Caco-2 (cell line): ENCODE measurements at regions not wholly inside any gene's neighbourhood (a gene's known extent, or its start where the extent isn't known, plus 50 kb on each side); places are given as distances from the start of the nearest gene placed in this dataset.

ENCODE experiments used
- BruUV-seq: library from RNA; stranded (reverse); fragments of 400-500 nt; replicated peaks from 2 replicates; lab custom pipeline; 2021; lab: Mats Ljungman, UMichigan
- CTCF ChIA-PET: fragments of 300-600 bp; sonication (Branson Sonifier 250); formaldehyde crosslinking; loops from one replicate; lab custom pipeline; 2022; ENCODE audit warnings: antibody characterized with exemption; lab: Charles Lee
- POLR2A ChIA-PET: fragments of 300-600 bp; sonication (Branson Sonifier 250); formaldehyde crosslinking; loops from one replicate; lab custom pipeline; 2022; ENCODE audit warnings: antibody characterized with exemption; lab: Charles Lee
- DNase-seq, 2 experiments: peaks; one replicate each; pipeline versions ENCODE4 v3.0.0 to v3.0.0-alpha.2; 2020 to 2022
- H3K27me3 ChIP-seq: replicated peaks from 2 replicates; pipeline ENCODE4 v1.6.0; 2011; ENCODE audit warnings: low read length; ENCODE audit not compliant: control insufficient read depth, insufficient read depth
- H3K36me3 ChIP-seq: 2 replicates; pipeline ENCODE4 v1.5.1; 2011; ENCODE audit warnings: low read length; ENCODE audit not compliant: control insufficient read depth, insufficient read depth
- H3K4me1 ChIP-seq: fragments of 250-450 bp; sonication (Bioruptor Pico); 2 replicates; pipeline ENCODE4 v1.5.1; 2020; ENCODE audit warnings: mild to moderate bottlenecking
- H3K4me3 ChIP-seq: 2 replicates; pipeline ENCODE4 v1.5.1; 2011; ENCODE audit warnings: low read depth, mild to moderate bottlenecking, control low read depth, low read length
- H3K9me3 ChIP-seq: fragments of 250-450 bp; sonication (Bioruptor Pico); 2 replicates; pipeline ENCODE4 v1.5.1; 2020; ENCODE audit warnings: mild to moderate bottlenecking, moderate library complexity
- H3K27ac Mint-ChIP-seq: one replicate; pipeline ENCODE4 v1.8.0; 2022; ENCODE audit warnings: mixed read lengths; ENCODE audit not compliant: unreplicated experiment
- H3K27me3 Mint-ChIP-seq: one replicate; pipeline ENCODE4 v1.8.0; 2022; ENCODE audit warnings: mixed read lengths; ENCODE audit not compliant: insufficient read depth, unreplicated experiment
- H3K36me3 Mint-ChIP-seq: one replicate; pipeline ENCODE4 v1.8.0; 2022; ENCODE audit warnings: mild to moderate bottlenecking, mixed read lengths; ENCODE audit not compliant: insufficient read depth, unreplicated experiment
- H3K4me1 Mint-ChIP-seq: one replicate; pipeline ENCODE4 v1.8.0; 2022; ENCODE audit warnings: low read depth, mixed read lengths; ENCODE audit not compliant: unreplicated experiment
- H3K4me3 Mint-ChIP-seq: one replicate; pipeline ENCODE4 v1.8.0; 2022; ENCODE audit warnings: mild to moderate bottlenecking, moderate library complexity, mixed read lengths; ENCODE audit not compliant: unreplicated experiment
- H3K9me3 Mint-ChIP-seq: one replicate; pipeline ENCODE4 v1.8.0; 2022; ENCODE audit warnings: mixed read lengths; ENCODE audit not compliant: unreplicated experiment
- CTCF ChIP-seq, 2 experiments: fragments of 200-600 bp in 1 of 2; IDR thresholded peaks; 1 replicate in 1 of 2; 2 replicates in 1 of 2; pipeline versions ENCODE4 v1.5.1 to v1.8.0; 2011 to 2022; ENCODE audit warnings: antibody characterized with exemption in 1 of 2, control low read depth in 1 of 2, inconsistent platforms in 1 of 2, low read depth in 1 of 2, low read length in 1 of 2, mild to moderate bottlenecking in 1 of 2, moderate library complexity in 1 of 2; ENCODE audit not compliant: insufficient read depth in 1 of 2, severe bottlenecking in 1 of 2, unreplicated experiment in 1 of 2
- intact Hi-C: fragments of 100-400 bp; cut with micrococcal nuclease; formaldehyde crosslinking; loops from one replicate; pipeline ENCODE4 v1.10.0; 2022; ENCODE audit not compliant: unreplicated experiment

GRCh38 chr5:85288914-85289313 is 904.2 kb upstream of the EDIL3 start:
- Mint-ChIP-seq H3K27me3 (peaks cover 3% of the 10 kb centered on the region), H3K4me1 (no peaks in the 10 kb centered on the region), H3K9me3 (no peaks in the 10 kb centered on the region), H3K36me3 (no peaks in the 10 kb centered on the region), H3K27ac (no peak overlapping the region), H3K4me3 (no peak overlapping the region)
- no peaks in the 10 kb centered on the region for H3K9me3 ChIP-seq
- H3K27me3 ChIP-seq = no peaks in the 10 kb centered on the region
- no peak for TF ChIP-seq CTCF (IDR thresholded peaks at IDR 0.05; ENCODE audit: insufficient read depth in 1 of 2, low read depth in 1 of 2, low read length in 1 of 2, severe bottlenecking in 1 of 2, unreplicated experiment in 1 of 2)
- no peak overlapping the region for H3K4me3 ChIP-seq
- CTCF ChIA-PET = no interaction called here
- H3K36me3 ChIP-seq = no peaks in the 10 kb centered on the region
- no peaks in the 10 kb centered on the region for H3K4me1 ChIP-seq
- intact Hi-C loops = no loop called here
- no peak for DNase-seq
- BruUV-seq = no TSS peak
- POLR2A ChIA-PET = no interaction called here

GRCh38 chr5:85293145-85293785 is 908.6 kb upstream of the EDIL3 start:
- Histone ChIP-seq H3K9me3 (no peaks in the 10 kb centered on the region), H3K36me3 (no peaks in the 10 kb centered on the region), H3K27me3 (no peaks in the 10 kb centered on the region), H3K4me3 (no peak overlapping the region), H3K4me1 (no peaks in the 10 kb centered on the region)
- ChIA-PET CTCF (no interaction called here), POLR2A (no interaction called here)
- Mint-ChIP-seq H3K27ac (no peak overlapping the region), H3K9me3 (no peaks in the 10 kb centered on the region), H3K27me3 (peaks cover 3% of the 10 kb centered on the region), H3K4me1 (no peaks in the 10 kb centered on the region), H3K36me3 (no peaks in the 10 kb centered on the region), H3K4me3 (no peak overlapping the region)
- BruUV-seq = no TSS peak
- no peak for TF ChIP-seq CTCF (IDR thresholded peaks at IDR 0.05; ENCODE audit: insufficient read depth in 1 of 2, low read depth in 1 of 2, low read length in 1 of 2, severe bottlenecking in 1 of 2, unreplicated experiment in 1 of 2)
- DNase-seq = no peak
- intact Hi-C loops = no loop called here

GRCh38 chr5:85304524-85304923 is 919.8 kb upstream of the EDIL3 start:
- DNase-seq = no peak
- no TSS peak for BruUV-seq
- no peak for TF ChIP-seq CTCF (IDR thresholded peaks at IDR 0.05; ENCODE audit: insufficient read depth in 1 of 2, low read depth in 1 of 2, low read length in 1 of 2, severe bottlenecking in 1 of 2, unreplicated experiment in 1 of 2)
- Mint-ChIP-seq H3K36me3 (no peaks in the 10 kb centered on the region), H3K4me3 (no peak overlapping the region), H3K4me1 (no peaks in the 10 kb centered on the region), H3K27ac (no peak overlapping the region), H3K27me3 (no peaks in the 10 kb centered on the region), H3K9me3 (no peaks in the 10 kb centered on the region)
- Histone ChIP-seq H3K36me3 (no peaks in the 10 kb centered on the region), H3K27me3 (no peaks in the 10 kb centered on the region), H3K4me1 (no peaks in the 10 kb centered on the region), H3K4me3 (no peak overlapping the region), H3K9me3 (no peaks in the 10 kb centered on the region)
- intact Hi-C loops = no loop called here
- ChIA-PET CTCF (no interaction called here), POLR2A (no interaction called here)
